ENCODE measurements at regions not wholly inside any gene's neighbourhood (a gene's known extent, or its start where the extent isn't known, plus 50 kb on each side); places are given as distances from the start of the nearest gene placed in this dataset.

DNA sequence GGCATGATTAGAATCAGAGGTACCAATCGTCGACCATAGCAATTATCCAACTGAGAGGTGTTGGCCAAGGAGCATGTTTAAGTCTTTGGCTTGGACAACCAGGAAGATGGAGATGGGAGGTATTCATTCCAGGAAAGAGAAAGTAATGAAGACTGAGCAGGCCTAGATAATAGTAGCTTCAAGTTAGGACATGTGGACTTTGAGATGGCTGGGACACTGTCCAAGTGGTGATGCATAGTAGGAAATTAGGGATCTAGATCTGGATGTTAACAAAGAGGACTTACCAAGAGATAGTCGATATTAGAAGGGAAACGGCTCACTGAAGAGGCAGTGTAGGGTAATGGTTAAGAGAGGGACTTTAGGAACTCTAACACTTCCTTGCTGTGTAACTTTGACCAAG is 266.7 kb downstream of the FAM76B start:
- H3K27ac ChIP-seq (ENCODE audit: low read depth, low read length), result no peak overlapping the region
- no peak overlapping the region for H3K9ac ChIP-seq (ENCODE audit: low read length)
- POLR2A ChIA-PET, result no interaction called here
- H3K4me1 ChIP-seq (ENCODE audit: control insufficient read depth in 1 of 2, insufficient read depth in 2 of 2, low read length in 2 of 2), result no peaks in the 10 kb centered on the region
- CTCF ChIA-PET, result no interaction called here
- intact Hi-C loops (cut with micrococcal nuclease), result no loop called here
- RAD21 ChIA-PET (ENCODE audit: low non-redundant PET in 1 of 2, low total read pairs in 2 of 2, uncharacterized antibody in 2 of 2, unreplicated experiment in 2 of 2), result no interaction called here
- H2AFZ ChIP-seq (ENCODE audit: low read depth, low read length, poor library complexity, severe bottlenecking), result no peak overlapping the region
- H3K79me2 ChIP-seq (ENCODE audit: insufficient read depth, low read length), result no peaks in the 10 kb centered on the region
- no peaks in the 10 kb centered on the region for H3K9me3 ChIP-seq (ENCODE audit: control insufficient read depth in 1 of 2, insufficient read depth in 1 of 2, low read depth in 1 of 2, low read length in 2 of 2)
- H3K9me2 ChIP-seq (ENCODE audit: insufficient read depth), result no peaks in the 10 kb centered on the region
- BruUV-seq (replicated peaks), result no TSS peak
- DNase-seq (ENCODE audit: low read depth, low spot score) (no peak), ATAC-seq (no peak)
- no peaks in the 10 kb centered on the region for H3K27me3 ChIP-seq (ENCODE audit: insufficient read depth, low read length)
- no peak overlapping the region for H3K4me2 ChIP-seq (ENCODE audit: low read length)
- H4K20me1 ChIP-seq (ENCODE audit: insufficient read depth), result no peaks in the 10 kb centered on the region
- TF ChIP-seq YY1 (IDR thresholded peaks at IDR 0.05; ENCODE audit: extremely low read depth, insufficient replicate concordance, low read depth, low read length) (no peak), POLR2AphosphoS5 (IDR thresholded peaks at IDR 0.05; ENCODE audit: low read depth, low read length) (no peak), EZH2 (IDR thresholded peaks at IDR 0.05) (no peak)
- TF ChIP-seq, protein P1, sequence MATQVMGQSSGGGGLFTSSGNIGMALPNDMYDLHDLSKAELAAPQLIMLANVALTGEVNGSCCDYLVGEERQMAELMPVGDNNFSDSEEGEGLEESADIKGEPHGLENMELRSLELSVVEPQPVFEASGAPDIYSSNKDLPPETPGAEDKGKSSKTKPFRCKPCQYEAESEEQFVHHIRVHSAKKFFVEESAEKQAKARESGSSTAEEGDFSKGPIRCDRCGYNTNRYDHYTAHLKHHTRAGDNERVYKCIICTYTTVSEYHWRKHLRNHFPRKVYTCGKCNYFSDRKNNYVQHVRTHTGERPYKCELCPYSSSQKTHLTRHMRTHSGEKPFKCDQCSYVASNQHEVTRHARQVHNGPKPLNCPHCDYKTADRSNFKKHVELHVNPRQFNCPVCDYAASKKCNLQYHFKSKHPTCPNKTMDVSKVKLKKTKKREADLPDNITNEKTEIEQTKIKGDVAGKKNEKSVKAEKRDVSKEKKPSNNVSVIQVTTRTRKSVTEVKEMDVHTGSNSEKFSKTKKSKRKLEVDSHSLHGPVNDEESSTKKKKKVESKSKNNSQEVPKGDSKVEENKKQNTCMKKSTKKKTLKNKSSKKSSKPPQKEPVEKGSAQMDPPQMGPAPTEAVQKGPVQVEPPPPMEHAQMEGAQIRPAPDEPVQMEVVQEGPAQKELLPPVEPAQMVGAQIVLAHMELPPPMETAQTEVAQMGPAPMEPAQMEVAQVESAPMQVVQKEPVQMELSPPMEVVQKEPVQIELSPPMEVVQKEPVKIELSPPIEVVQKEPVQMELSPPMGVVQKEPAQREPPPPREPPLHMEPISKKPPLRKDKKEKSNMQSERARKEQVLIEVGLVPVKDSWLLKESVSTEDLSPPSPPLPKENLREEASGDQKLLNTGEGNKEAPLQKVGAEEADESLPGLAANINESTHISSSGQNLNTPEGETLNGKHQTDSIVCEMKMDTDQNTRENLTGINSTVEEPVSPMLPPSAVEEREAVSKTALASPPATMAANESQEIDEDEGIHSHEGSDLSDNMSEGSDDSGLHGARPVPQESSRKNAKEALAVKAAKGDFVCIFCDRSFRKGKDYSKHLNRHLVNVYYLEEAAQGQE (IDR thresholded peaks at IDR 0.05; ENCODE audit: low read depth), result no peak
- H3K4me3 ChIP-seq (replicated peaks in 1 of 2; ENCODE audit: low read depth in 1 of 2, low read length in 2 of 2), result no peak overlapping the region
- H3K36me3 ChIP-seq (ENCODE audit: control insufficient read depth in 1 of 2, insufficient read depth in 2 of 2, low read length in 2 of 2), result no peaks in the 10 kb centered on the region

DNA sequence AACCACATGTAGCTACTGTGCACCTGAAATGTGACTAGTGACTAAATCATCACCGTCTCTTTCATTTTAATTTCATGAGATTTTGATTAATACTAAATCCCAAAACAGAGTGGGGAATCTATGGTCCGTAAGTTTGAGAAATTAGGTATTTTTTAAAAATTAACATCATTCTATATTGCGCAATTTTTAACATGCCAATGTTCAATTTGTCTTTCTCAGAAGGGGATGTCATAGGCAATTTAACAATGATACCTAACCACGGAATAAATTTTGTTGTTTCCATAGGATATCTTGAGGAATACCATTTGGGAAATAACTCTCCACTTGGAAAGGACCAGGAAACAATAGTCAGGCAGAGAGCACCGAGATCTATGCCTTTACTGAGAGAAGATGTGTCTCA is 267.7 kb downstream of the FAM76B start:
- Histone ChIP-seq H3K9me2 (ENCODE audit: insufficient read depth) (no peaks in the 10 kb centered on the region), H3K4me1 (ENCODE audit: control insufficient read depth in 1 of 2, insufficient read depth in 2 of 2, low read length in 2 of 2) (no peaks in the 10 kb centered on the region), H3K9ac (ENCODE audit: low read length) (no peak overlapping the region), H3K36me3 (ENCODE audit: control insufficient read depth in 1 of 2, insufficient read depth in 2 of 2, low read length in 2 of 2) (no peaks in the 10 kb centered on the region), H3K27me3 (ENCODE audit: insufficient read depth, low read length) (no peaks in the 10 kb centered on the region), H2AFZ (ENCODE audit: low read depth, low read length, poor library complexity, severe bottlenecking) (no peak overlapping the region), H4K20me1 (ENCODE audit: insufficient read depth) (no peaks in the 10 kb centered on the region), H3K27ac (ENCODE audit: low read depth, low read length) (no peak overlapping the region), H3K4me2 (ENCODE audit: low read length) (no peak overlapping the region), H3K4me3 (replicated peaks in 1 of 2; ENCODE audit: low read depth in 1 of 2, low read length in 2 of 2) (no peak overlapping the region), H3K9me3 (ENCODE audit: control insufficient read depth in 1 of 2, insufficient read depth in 1 of 2, low read depth in 1 of 2, low read length in 2 of 2) (no peaks in the 10 kb centered on the region), H3K79me2 (ENCODE audit: insufficient read depth, low read length) (no peaks in the 10 kb centered on the region)
- DNase-seq (ENCODE audit: low read depth, low spot score), result no peak
- POLR2A ChIA-PET, result no interaction called here
- intact Hi-C loops (cut with micrococcal nuclease), result no loop called here
- CTCF ChIA-PET, result no interaction called here
- RAD21 ChIA-PET (ENCODE audit: low non-redundant PET in 1 of 2, low total read pairs in 2 of 2, uncharacterized antibody in 2 of 2, unreplicated experiment in 2 of 2), result no interaction called here
- ATAC-seq, result no peak
- BruUV-seq (replicated peaks), result no TSS peak
- TF ChIP-seq RAD21 (IDR thresholded peaks at IDR 0.05; ENCODE audit: low read depth) (no peak), EZH2phosphoT487 (IDR thresholded peaks at IDR 0.05; ENCODE audit: borderline replicate concordance) (no peak), SIN3A (IDR thresholded peaks at IDR 0.05; ENCODE audit: low read depth) (no peak), SP1 (IDR thresholded peaks at IDR 0.05; ENCODE audit: low read depth) (no peak), POLR2AphosphoS5 (IDR thresholded peaks at IDR 0.05; ENCODE audit: low read depth, low read length) (no peak), JUND (IDR thresholded peaks at IDR 0.05) (no peak), ZNF274 (IDR thresholded peaks at IDR 0.05; ENCODE audit: low read depth, low read length) (no peak)
- TF ChIP-seq, protein P1 (IDR thresholded peaks at IDR 0.05; ENCODE audit: low read depth), result no peak
- TF ChIP-seq, protein P2, sequence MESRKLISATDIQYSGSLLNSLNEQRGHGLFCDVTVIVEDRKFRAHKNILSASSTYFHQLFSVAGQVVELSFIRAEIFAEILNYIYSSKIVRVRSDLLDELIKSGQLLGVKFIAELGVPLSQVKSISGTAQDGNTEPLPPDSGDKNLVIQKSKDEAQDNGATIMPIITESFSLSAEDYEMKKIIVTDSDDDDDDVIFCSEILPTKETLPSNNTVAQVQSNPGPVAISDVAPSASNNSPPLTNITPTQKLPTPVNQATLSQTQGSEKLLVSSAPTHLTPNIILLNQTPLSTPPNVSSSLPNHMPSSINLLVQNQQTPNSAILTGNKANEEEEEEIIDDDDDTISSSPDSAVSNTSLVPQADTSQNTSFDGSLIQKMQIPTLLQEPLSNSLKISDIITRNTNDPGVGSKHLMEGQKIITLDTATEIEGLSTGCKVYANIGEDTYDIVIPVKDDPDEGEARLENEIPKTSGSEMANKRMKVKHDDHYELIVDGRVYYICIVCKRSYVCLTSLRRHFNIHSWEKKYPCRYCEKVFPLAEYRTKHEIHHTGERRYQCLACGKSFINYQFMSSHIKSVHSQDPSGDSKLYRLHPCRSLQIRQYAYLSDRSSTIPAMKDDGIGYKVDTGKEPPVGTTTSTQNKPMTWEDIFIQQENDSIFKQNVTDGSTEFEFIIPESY (IDR thresholded peaks at IDR 0.05; ENCODE audit: extremely low read depth, insufficient replicate concordance, low read length), result no peak

Measured in HCT116 (cell line).